ENCODE measurements at regions not wholly inside any gene's neighbourhood (a gene's known extent, or its start where the extent isn't known, plus 50 kb on each side); places are given as distances from the start of the nearest gene placed in this dataset.

GRCh38 chr3:23644099-23644498 lies 161.7 kb upstream of the UBE2E1 start:
- DNase-seq, result no peak

GRCh38 chr3:23644676-23645075 lies 161.1 kb upstream of the UBE2E1 start:
- no peak for DNase-seq

GRCh38 chr3:23645533-23646183 lies 160.1 kb upstream of the UBE2E1 start:
- DNase-seq, result no peak

GRCh38 chr3:23646184-23646920 lies 159.4 kb upstream of the UBE2E1 start:
- DNase-seq, result no peak

- no peak for DNase-seq
These were observed 158.0 kb upstream of the UBE2E1 start for GRCh38 chr3:23647706-23648258.

GRCh38 chr3:23648326-23648995 lies 157.3 kb upstream of the UBE2E1 start:
- peak; percentile 7 for DNase-seq

GRCh38 chr3:23648996-23649395 lies 156.8 kb upstream of the UBE2E1 start:
- no peak for DNase-seq

- no peak for DNase-seq
These were observed 156.3 kb upstream of the UBE2E1 start for GRCh38 chr3:23649448-23649847.

- DNase-seq, result no peak
These were observed 155.2 kb upstream of the UBE2E1 start for GRCh38 chr3:23650371-23651140.

- DNase-seq, result no peak
These were observed 151.9 kb upstream of the UBE2E1 start for GRCh38 chr3:23653647-23654525.

- DNase-seq, result no peak
These were observed 151.2 kb upstream of the UBE2E1 start for GRCh38 chr3:23654571-23654970.

- no peak for DNase-seq
These were observed 150.0 kb upstream of the UBE2E1 start for GRCh38 chr3:23655749-23656148.

- DNase-seq, result no peak
These were observed 149.6 kb upstream of the UBE2E1 start for GRCh38 chr3:23656199-23656598.

GRCh38 chr3:23656821-23657220 lies 148.9 kb upstream of the UBE2E1 start:
- no peak for DNase-seq

GRCh38 chr3:23657647-23658046 lies 148.1 kb upstream of the UBE2E1 start:
- no peak for DNase-seq

- DNase-seq, result no peak
These were observed 146.5 kb upstream of the UBE2E1 start for GRCh38 chr3:23659274-23659673.

- no peak for DNase-seq
These were observed 145.8 kb upstream of the UBE2E1 start for GRCh38 chr3:23659840-23660430.

- DNase-seq, result no peak
These were observed 143.6 kb upstream of the UBE2E1 start for GRCh38 chr3:23662079-23662617.

GRCh38 chr3:23663246-23663645 lies 142.5 kb upstream of the UBE2E1 start:
- DNase-seq, result no peak

GRCh38 chr3:23663661-23664186 lies 142.0 kb upstream of the UBE2E1 start:
- no peak for DNase-seq

GRCh38 chr3:23664459-23664858 lies 141.3 kb upstream of the UBE2E1 start:
- DNase-seq, result no peak

Measured in NCI-H146 (cell line).